GM23338 (cell line): ENCODE measurements at regions not wholly inside any gene's neighbourhood (a gene's known extent, or its start where the extent isn't known, plus 50 kb on each side); places are given as distances from the start of the nearest gene placed in this dataset.

Experiments
- ATAC-seq: fragments of 200-7000 bp; cut with Tn5 transposase; 3 replicates; pipeline ENCODE4 v1.9.1; 2020
- DNase-seq: peaks from one replicate; pipeline ENCODE4 v3.0.0-alpha.2; 2015; ENCODE audit warnings: low spot score
- H2AFZ ChIP-seq: fragments of 200-600 bp; sonication (generic); 2 replicates; pipeline ENCODE4 v1.8.0; 2016; ENCODE audit warnings: antibody characterized with exemption, mild to moderate bottlenecking, moderate library complexity
- H3F3A ChIP-seq: fragments of 200-600 bp; sonication (generic); replicated peaks from 2 replicates; pipeline ENCODE4 v1.8.0; 2017; ENCODE audit warnings: antibody characterized with exemption, mixed run types, low read depth
- H3K27ac ChIP-seq: fragments of 200-600 bp; sonication (generic); 2 replicates; pipeline ENCODE4 v1.6.1; 2016; ENCODE audit warnings: low read depth
- H3K27me3 ChIP-seq: fragments of 200-600 bp; sonication (generic); 2 replicates; pipeline ENCODE4 v1.8.0; 2016; ENCODE audit warnings: mild to moderate bottlenecking, mixed run types, moderate library complexity; ENCODE audit not compliant: insufficient read depth
- H3K36me3 ChIP-seq: fragments of 200-600 bp; sonication (generic); 2 replicates; pipeline ENCODE4 v1.8.0; 2016; ENCODE audit warnings: mild to moderate bottlenecking; ENCODE audit not compliant: insufficient read depth
- H3K4me1 ChIP-seq: fragments of 200-600 bp; sonication (generic); 2 replicates; pipeline ENCODE4 v1.8.0; 2016; ENCODE audit warnings: mild to moderate bottlenecking, moderate library complexity; ENCODE audit not compliant: insufficient read depth
- H3K4me2 ChIP-seq: fragments of 200-600 bp; sonication (generic); 2 replicates; pipeline ENCODE4 v1.7.1; 2017; ENCODE audit warnings: mixed run types
- H3K4me3 ChIP-seq: fragments of 200-600 bp; sonication (generic); 2 replicates; pipeline ENCODE4 v1.6.1; 2016; ENCODE audit warnings: mixed run types
- H3K79me2 ChIP-seq: fragments of 200-600 bp; sonication (generic); replicated peaks from 2 replicates; pipeline ENCODE4 v1.8.0; 2017; ENCODE audit warnings: mild to moderate bottlenecking; ENCODE audit not compliant: insufficient read depth
- H3K9me2 ChIP-seq: fragments of 200-600 bp; sonication (generic); 2 replicates; pipeline ENCODE4 v1.8.0; 2017; ENCODE audit not compliant: insufficient read depth
- H4K20me1 ChIP-seq: fragments of 200-600 bp; sonication (generic); replicated peaks from 2 replicates; pipeline ENCODE4 v1.8.0; 2017; ENCODE audit warnings: mild to moderate bottlenecking; ENCODE audit not compliant: insufficient read depth
- H3K27ac Mint-ChIP-seq: 2 replicates; pipeline ENCODE4 v1.8.0; 2020; ENCODE audit warnings: inconsistent platforms, mild to moderate bottlenecking, moderate library complexity, mixed read lengths
- H3K27me3 Mint-ChIP-seq: 3 replicates; pipeline ENCODE4 v1.8.0; 2022; ENCODE audit warnings: low read depth, mild to moderate bottlenecking, moderate library complexity, mixed read lengths, inconsistent platforms; ENCODE audit not compliant: insufficient read depth, poor library complexity
- H3K36me3 Mint-ChIP-seq: 3 replicates; pipeline ENCODE4 v1.8.0; 2021; ENCODE audit warnings: low read depth, mild to moderate bottlenecking, inconsistent platforms, moderate library complexity, mixed read lengths
- H3K4me1 Mint-ChIP-seq: 3 replicates; pipeline ENCODE4 v1.8.0; 2020; ENCODE audit warnings: mild to moderate bottlenecking, inconsistent platforms, mixed read lengths
- H3K4me3 Mint-ChIP-seq: 3 replicates; pipeline ENCODE4 v1.8.0; 2021; ENCODE audit warnings: moderate library complexity, mild to moderate bottlenecking, inconsistent platforms, mixed read lengths
- H3K9me3 Mint-ChIP-seq: 3 replicates; pipeline ENCODE4 v1.8.0; 2020; ENCODE audit warnings: moderate library complexity, mild to moderate bottlenecking, inconsistent platforms, mixed read lengths
- ETS1 ChIP-seq: IDR thresholded peaks from 2 replicates; pipeline ENCODE4 v1.6.1; 2016; ENCODE audit warnings: antibody characterized with exemption
- EZH2 ChIP-seq: fragments of 200-600 bp; sonication (generic); IDR thresholded peaks from one replicate; pipeline ENCODE4 v1.8.0; 2017; ENCODE audit warnings: antibody characterized with exemption, mild to moderate bottlenecking, low read depth; ENCODE audit not compliant: unreplicated experiment
- EZH2phosphoT487 ChIP-seq: fragments of 200-600 bp; sonication (generic); IDR thresholded peaks from one replicate; pipeline ENCODE4 v1.8.1; 2018; ENCODE audit warnings: antibody characterized with exemption; ENCODE audit not compliant: unreplicated experiment
- JUNB ChIP-seq: IDR thresholded peaks from one replicate; pipeline ENCODE4 v1.6.1; 2016; ENCODE audit warnings: antibody characterized with exemption; ENCODE audit not compliant: unreplicated experiment
- POLR2AphosphoS5 ChIP-seq: IDR thresholded peaks from 2 replicates; pipeline ENCODE4 v1.6.1; 2016; ENCODE audit warnings: antibody characterized with exemption, low read depth
- STAT1 ChIP-seq: IDR thresholded peaks from one replicate; pipeline ENCODE4 v1.6.1; 2016; ENCODE audit warnings: antibody characterized with exemption; ENCODE audit not compliant: unreplicated experiment
- ZNF114 ChIP-seq: fragments of 250-450 bp; sonication (Bioruptor Pico); IDR thresholded peaks from 2 replicates; pipeline ENCODE4 v1.5.0; 2020; ENCODE audit warnings: mild to moderate bottlenecking, moderate library complexity
- ZNF331 ChIP-seq: fragments of 250-450 bp; sonication (Bioruptor Pico); IDR thresholded peaks from 2 replicates; pipeline ENCODE4 v1.5.0; 2020; ENCODE audit warnings: low read depth, mild to moderate bottlenecking, moderate library complexity
- TF ChIP-seq, protein P1 (sequence below): fragments of 250-450 bp; sonication (Bioruptor Pico); IDR thresholded peaks from 2 replicates; pipeline ENCODE4 v1.5.0; 2020; ENCODE audit warnings: mild to moderate bottlenecking, moderate library complexity

- Histone ChIP-seq H4K20me1 (no peaks in the 10 kb centered on the region), H3K9me2 (no peaks in the 10 kb centered on the region), H3K36me3 (no peaks in the 10 kb centered on the region), H3K4me3 (no peak overlapping the region), H3F3A (no peaks in the 10 kb centered on the region), H3K4me2 (no peak overlapping the region), H3K27me3 (no peaks in the 10 kb centered on the region), H3K79me2 (no peaks in the 10 kb centered on the region), H3K4me1 (no peaks in the 10 kb centered on the region), H3K27ac (no peak overlapping the region), H2AFZ (no peak overlapping the region)
- H3K36me3 Mint-ChIP-seq: no peaks in the 10 kb centered on the region
- no peak overlapping the region for H3K27ac Mint-ChIP-seq
- ATAC-seq (no peak), DNase-seq (no peak)
- no peak for TF ChIP-seq EZH2
- TF ChIP-seq STAT1: no peak
- TF ChIP-seq, protein P1, sequence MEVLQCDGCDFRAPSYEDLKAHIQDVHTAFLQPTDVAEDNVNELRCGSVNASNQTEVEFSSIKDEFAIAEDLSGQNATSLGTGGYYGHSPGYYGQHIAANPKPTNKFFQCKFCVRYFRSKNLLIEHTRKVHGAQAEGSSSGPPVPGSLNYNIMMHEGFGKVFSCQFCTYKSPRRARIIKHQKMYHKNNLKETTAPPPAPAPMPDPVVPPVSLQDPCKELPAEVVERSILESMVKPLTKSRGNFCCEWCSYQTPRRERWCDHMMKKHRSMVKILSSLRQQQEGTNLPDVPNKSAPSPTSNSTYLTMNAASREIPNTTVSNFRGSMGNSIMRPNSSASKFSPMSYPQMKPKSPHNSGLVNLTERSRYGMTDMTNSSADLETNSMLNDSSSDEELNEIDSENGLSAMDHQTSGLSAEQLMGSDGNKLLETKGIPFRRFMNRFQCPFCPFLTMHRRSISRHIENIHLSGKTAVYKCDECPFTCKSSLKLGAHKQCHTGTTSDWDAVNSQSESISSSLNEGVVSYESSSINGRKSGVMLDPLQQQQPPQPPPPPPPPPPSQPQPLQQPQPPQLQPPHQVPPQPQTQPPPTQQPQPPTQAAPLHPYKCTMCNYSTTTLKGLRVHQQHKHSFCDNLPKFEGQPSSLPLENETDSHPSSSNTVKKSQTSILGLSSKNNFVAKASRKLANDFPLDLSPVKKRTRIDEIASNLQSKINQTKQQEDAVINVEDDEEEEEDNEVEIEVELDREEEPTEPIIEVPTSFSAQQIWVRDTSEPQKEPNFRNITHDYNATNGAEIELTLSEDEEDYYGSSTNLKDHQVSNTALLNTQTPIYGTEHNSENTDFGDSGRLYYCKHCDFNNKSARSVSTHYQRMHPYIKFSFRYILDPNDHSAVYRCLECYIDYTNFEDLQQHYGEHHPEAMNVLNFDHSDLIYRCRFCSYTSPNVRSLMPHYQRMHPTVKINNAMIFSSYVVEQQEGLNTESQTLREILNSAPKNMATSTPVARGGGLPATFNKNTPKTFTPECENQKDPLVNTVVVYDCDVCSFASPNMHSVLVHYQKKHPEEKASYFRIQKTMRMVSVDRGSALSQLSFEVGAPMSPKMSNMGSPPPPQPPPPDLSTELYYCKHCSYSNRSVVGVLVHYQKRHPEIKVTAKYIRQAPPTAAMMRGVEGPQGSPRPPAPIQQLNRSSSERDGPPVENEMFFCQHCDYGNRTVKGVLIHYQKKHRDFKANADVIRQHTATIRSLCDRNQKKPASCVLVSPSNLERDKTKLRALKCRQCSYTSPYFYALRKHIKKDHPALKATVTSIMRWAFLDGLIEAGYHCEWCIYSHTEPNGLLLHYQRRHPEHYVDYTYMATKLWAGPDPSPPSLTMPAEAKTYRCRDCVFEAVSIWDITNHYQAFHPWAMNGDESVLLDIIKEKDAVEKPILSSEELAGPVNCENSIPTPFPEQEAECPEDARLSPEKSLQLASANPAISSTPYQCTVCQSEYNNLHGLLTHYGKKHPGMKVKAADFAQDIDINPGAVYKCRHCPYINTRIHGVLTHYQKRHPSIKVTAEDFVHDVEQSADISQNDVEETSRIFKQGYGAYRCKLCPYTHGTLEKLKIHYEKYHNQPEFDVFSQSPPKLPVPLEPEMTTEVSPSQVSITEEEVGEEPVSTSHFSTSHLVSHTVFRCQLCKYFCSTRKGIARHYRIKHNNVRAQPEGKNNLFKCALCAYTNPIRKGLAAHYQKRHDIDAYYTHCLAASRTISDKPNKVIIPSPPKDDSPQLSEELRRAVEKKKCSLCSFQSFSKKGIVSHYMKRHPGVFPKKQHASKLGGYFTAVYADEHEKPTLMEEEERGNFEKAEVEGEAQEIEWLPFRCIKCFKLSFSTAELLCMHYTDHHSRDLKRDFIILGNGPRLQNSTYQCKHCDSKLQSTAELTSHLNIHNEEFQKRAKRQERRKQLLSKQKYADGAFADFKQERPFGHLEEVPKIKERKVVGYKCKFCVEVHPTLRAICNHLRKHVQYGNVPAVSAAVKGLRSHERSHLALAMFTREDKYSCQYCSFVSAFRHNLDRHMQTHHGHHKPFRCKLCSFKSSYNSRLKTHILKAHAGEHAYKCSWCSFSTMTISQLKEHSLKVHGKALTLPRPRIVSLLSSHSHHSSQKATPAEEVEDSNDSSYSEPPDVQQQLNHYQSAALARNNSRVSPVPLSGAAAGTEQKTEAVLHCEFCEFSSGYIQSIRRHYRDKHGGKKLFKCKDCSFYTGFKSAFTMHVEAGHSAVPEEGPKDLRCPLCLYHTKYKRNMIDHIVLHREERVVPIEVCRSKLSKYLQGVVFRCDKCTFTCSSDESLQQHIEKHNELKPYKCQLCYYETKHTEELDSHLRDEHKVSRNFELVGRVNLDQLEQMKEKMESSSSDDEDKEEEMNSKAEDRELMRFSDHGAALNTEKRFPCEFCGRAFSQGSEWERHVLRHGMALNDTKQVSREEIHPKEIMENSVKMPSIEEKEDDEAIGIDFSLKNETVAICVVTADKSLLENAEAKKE (CRISPR knock-in tag): no peak
- no peak for TF ChIP-seq ETS1
- no peak for TF ChIP-seq ZNF331 (CRISPR knock-in tag)
- no peak for TF ChIP-seq ZNF114 (CRISPR knock-in tag)
- no peak for TF ChIP-seq EZH2phosphoT487
- no peak for TF ChIP-seq POLR2AphosphoS5
- no peak for TF ChIP-seq JUNB
- no peaks in the 10 kb centered on the region for H3K27me3 Mint-ChIP-seq
- H3K4me3 Mint-ChIP-seq: no peak overlapping the region
- H3K9me3 Mint-ChIP-seq: no peaks in the 10 kb centered on the region
- H3K4me1 Mint-ChIP-seq: no peaks in the 10 kb centered on the region; the same call in 2 of the 3 replicates
These were observed 554.6 kb downstream of the DSC3 start for GRCh38 chr18:30487962-30488361.
